GM21619 (cell line): ENCODE measurements at regions not wholly inside any gene's neighbourhood (a gene's known extent, or its start where the extent isn't known, plus 50 kb on each side); places are given as distances from the start of the nearest gene placed in this dataset.

Source experiments
- ATAC-seq: cut with Tn5 transposase; IDR thresholded peaks from one replicate; pipeline ENCODE4 v1.9.1; 2021; ENCODE audit not compliant: unreplicated experiment

GRCh38 chr2:8016688-8017087 is 665.2 kb upstream of the ID2 start:
- no peak for ATAC-seq

- no peak for ATAC-seq
Observed at GRCh38 chr2:8018956-8019355, 662.9 kb upstream of the ID2 start.

GRCh38 chr2:8019934-8020333 is 661.9 kb upstream of the ID2 start:
- ATAC-seq, result no peak

GRCh38 chr2:8021921-8022320 is 659.9 kb upstream of the ID2 start:
- ATAC-seq, result no peak

GRCh38 chr2:8022908-8023640 is 658.8 kb upstream of the ID2 start:
- peak; percentile 90 for ATAC-seq

- ATAC-seq, result no peak
Observed at GRCh38 chr2:8024506-8024905, 657.4 kb upstream of the ID2 start.

- ATAC-seq, result no peak
Observed at GRCh38 chr2:8026381-8026780, 655.5 kb upstream of the ID2 start.

GRCh38 chr2:8027387-8027786 is 654.5 kb upstream of the ID2 start:
- no peak for ATAC-seq

GRCh38 chr2:8028036-8028435 is 653.8 kb upstream of the ID2 start:
- ATAC-seq, result no peak

- no peak for ATAC-seq
Observed at GRCh38 chr2:8028436-8028835, 653.4 kb upstream of the ID2 start.

- no peak for ATAC-seq
Observed at GRCh38 chr2:8028981-8029380, 652.9 kb upstream of the ID2 start.

GRCh38 chr2:8030573-8031303 is 651.1 kb upstream of the ID2 start:
- no peak for ATAC-seq

- no peak for ATAC-seq
Observed at GRCh38 chr2:8031370-8031769, 650.5 kb upstream of the ID2 start.

GRCh38 chr2:8033546-8034096 is 648.2 kb upstream of the ID2 start:
- ATAC-seq, result no peak

GRCh38 chr2:8036366-8036765 is 645.5 kb upstream of the ID2 start:
- peak; percentile 63 for ATAC-seq

GRCh38 chr2:8039732-8040131 is 642.1 kb upstream of the ID2 start:
- no peak for ATAC-seq

GRCh38 chr2:8043295-8043694 is 638.6 kb upstream of the ID2 start:
- no peak for ATAC-seq

GRCh38 chr2:8044046-8044594 is 637.7 kb upstream of the ID2 start:
- ATAC-seq, result no peak

- no peak for ATAC-seq
Observed at GRCh38 chr2:8045081-8045614, 636.7 kb upstream of the ID2 start.

GRCh38 chr2:8046849-8047248 is 635.0 kb upstream of the ID2 start:
- no peak for ATAC-seq

GRCh38 chr2:8049176-8049575 is 632.7 kb upstream of the ID2 start:
- no peak for ATAC-seq
